H1 (cell line): ENCODE measurements at regions not wholly inside any gene's neighbourhood (a gene's known extent, or its start where the extent isn't known, plus 50 kb on each side); places are given as distances from the start of the nearest gene placed in this dataset.

Experiments
- CTCF ChIA-PET: fragments of 300-600 bp; sonication (Branson Sonifier 250); formaldehyde crosslinking; loops from one replicate; lab custom pipeline; 2021; ENCODE audit not compliant: partially characterized antibody; lab: Charles Lee
- POLR2A ChIA-PET: fragments of 300-600 bp; sonication (Branson Sonifier 250); formaldehyde crosslinking; loops from one replicate; lab custom pipeline; 2021; ENCODE audit warnings: inconsistent platforms; ENCODE audit not compliant: partially characterized antibody; lab: Charles Lee
- DNase-seq, 2 experiments: peaks; one replicate each; pipeline versions ENCODE4 v3.0.0 to v3.0.0-alpha.2; 2010 to 2022; ENCODE audit warnings: low spot score in 2 of 2, low read depth in 1 of 2, mixed read lengths in 1 of 2
- FAIRE-seq: peaks from 2 replicates; lab custom pipeline; 2011; peaks lifted over from hg19 to GRCh38; lab: Jason Lieb, UNC
- H2AFZ ChIP-seq: 2 replicates; pipeline ENCODE4 v1.8.1; 2012; ENCODE audit warnings: low read length, inconsistent platforms
- H2AK5ac ChIP-seq: 2 replicates; pipeline ENCODE4 v1.6.1; 2013; ENCODE audit warnings: low read depth, low read length
- H2BK120ac ChIP-seq: replicated peaks from 2 replicates; pipeline ENCODE3; 2013; ENCODE audit warnings: low read depth, low read length, inconsistent platforms
- H2BK12ac ChIP-seq: 2 replicates; pipeline ENCODE4 v1.6.1; 2013; ENCODE audit warnings: low read depth, low read length
- H2BK15ac ChIP-seq: 2 replicates; pipeline ENCODE4 v1.6.1; 2013; ENCODE audit warnings: low read length
- H2BK20ac ChIP-seq: 2 replicates; pipeline ENCODE4 v1.6.1; 2013; ENCODE audit warnings: low read length
- H2BK5ac ChIP-seq: 2 replicates; pipeline ENCODE4 v1.6.1; 2013; ENCODE audit warnings: low read depth, low read length
- H3K14ac ChIP-seq: 2 replicates; pipeline ENCODE4 v1.6.1; 2013; ENCODE audit warnings: inconsistent platforms; ENCODE audit not compliant: insufficient read length
- H3K18ac ChIP-seq: 2 replicates; pipeline ENCODE4 v1.6.1; 2013; ENCODE audit warnings: low read length; ENCODE audit errors: extremely low read depth
- H3K23ac ChIP-seq: 2 replicates; pipeline ENCODE4 v1.6.1; 2013; ENCODE audit warnings: inconsistent platforms; ENCODE audit not compliant: insufficient read length
- H3K23me2 ChIP-seq: 2 replicates; pipeline ENCODE4 v1.6.1; 2013; ENCODE audit warnings: low read depth, low read length
- H3K27ac ChIP-seq: 2 replicates; pipeline ENCODE4 v1.6.1; 2011; ENCODE audit warnings: low read depth, low read length, inconsistent platforms
- H3K27me3 ChIP-seq, 4 experiments: replicated peaks in 1 of 4; 1 replicate in 1 of 4; 2 replicates in 3 of 4; pipeline versions ENCODE4 v1.6.1 to v1.8.1; 2011 to 2013; ENCODE audit warnings: low read length in 3 of 4, mild to moderate bottlenecking in 3 of 4, inconsistent platforms in 2 of 4, mixed read lengths in 2 of 4, moderate library complexity in 1 of 4; ENCODE audit not compliant: control insufficient read depth in 3 of 4, insufficient read depth in 3 of 4; ENCODE audit errors: extremely low read depth in 1 of 4
- H3K36me3 ChIP-seq, 4 experiments: 2 replicates each; pipeline versions ENCODE4 v1.6.1 to v1.8.1; 2011 to 2013; ENCODE audit warnings: mild to moderate bottlenecking in 4 of 4, low read length in 3 of 4, moderate library complexity in 2 of 4, control low read depth in 1 of 4, inconsistent platforms in 1 of 4; ENCODE audit not compliant: insufficient read depth in 4 of 4, control insufficient read depth in 2 of 4
- H3K4ac ChIP-seq: replicated peaks from 2 replicates; pipeline ENCODE3; 2013; ENCODE audit warnings: low read length, low read depth, mixed read lengths, inconsistent platforms; ENCODE audit not compliant: insufficient read length
- H3K4me1 ChIP-seq, 4 experiments: replicated peaks in 1 of 4; 1 replicate in 1 of 4; 2 replicates in 3 of 4; pipeline versions ENCODE4 v1.6.1 to v1.8.1; 2011 to 2013; ENCODE audit warnings: low read length in 3 of 4, inconsistent platforms in 2 of 4, mixed read lengths in 1 of 4; ENCODE audit not compliant: insufficient read depth in 4 of 4, control insufficient read depth in 3 of 4
- H3K4me2 ChIP-seq, 2 experiments: 2 replicates each; pipeline versions ENCODE4 v1.6.1 to v1.8.1; 2011 to 2013; ENCODE audit warnings: low read depth in 2 of 2, low read length in 2 of 2, control low read depth in 1 of 2, inconsistent platforms in 1 of 2, mild to moderate bottlenecking in 1 of 2; ENCODE audit not compliant: insufficient read depth in 1 of 2
- H3K4me3 ChIP-seq, 4 experiments: fragments of 200-600, 300-600 bp in 1 of 4; sonication (generic), shearing (Covaris generic), sonication (Bioruptor Twin) in 1 of 4; 2 replicates each; pipeline versions ENCODE4 v1.5.1 to v1.8.1; 2011 to 2016; ENCODE audit warnings: low read length in 4 of 4, low read depth in 3 of 4, control low read depth in 2 of 4, inconsistent platforms in 2 of 4, mild to moderate bottlenecking in 2 of 4, mixed read lengths in 1 of 4, moderate library complexity in 1 of 4; ENCODE audit not compliant: insufficient read depth in 2 of 4; ENCODE audit errors: extremely low read depth in 1 of 4
- H3K56ac ChIP-seq: replicated peaks from 2 replicates; pipeline ENCODE3; 2013; ENCODE audit warnings: low read depth, mild to moderate bottlenecking, mixed read lengths, low read length, inconsistent platforms; ENCODE audit not compliant: insufficient read length
- H3K79me1 ChIP-seq: 2 replicates; pipeline ENCODE4 v1.6.1; 2013; ENCODE audit warnings: low read depth, low read length, control low read depth
- H3K79me2 ChIP-seq, 2 experiments: 2 replicates each; pipeline versions ENCODE4 v1.6.1 to v1.8.1; 2012 to 2013; ENCODE audit warnings: low read length in 2 of 2, mild to moderate bottlenecking in 2 of 2, inconsistent platforms in 1 of 2; ENCODE audit not compliant: insufficient read depth in 2 of 2, control insufficient read depth in 1 of 2
- H3K9ac ChIP-seq, 4 experiments: replicated peaks in 1 of 4; 1 replicate in 1 of 4; 2 replicates in 3 of 4; pipeline versions ENCODE4 v1.6.1 to v1.8.1; 2011 to 2013; ENCODE audit warnings: low read depth in 3 of 4, low read length in 3 of 4, control low read depth in 2 of 4, mild to moderate bottlenecking in 2 of 4, moderate library complexity in 2 of 4, inconsistent platforms in 1 of 4; ENCODE audit errors: extremely low read depth in 1 of 4
- H3K9me3 ChIP-seq, 2 experiments: 2 replicates each; pipeline versions ENCODE4 v1.6.1 to v1.8.1; 2012 to 2013; ENCODE audit warnings: mild to moderate bottlenecking in 2 of 2, moderate library complexity in 2 of 2, control low read depth in 1 of 2, inconsistent platforms in 1 of 2, low read depth in 1 of 2, low read length in 1 of 2, mixed read lengths in 1 of 2; ENCODE audit not compliant: insufficient read depth in 2 of 2
- H4K20me1 ChIP-seq, 2 experiments: replicated peaks in 1 of 2; 2 replicates each; pipeline versions ENCODE3 to v1.8.1; 2011 to 2013; ENCODE audit warnings: inconsistent platforms in 2 of 2, low read length in 2 of 2, mild to moderate bottlenecking in 1 of 2; ENCODE audit not compliant: insufficient read depth in 2 of 2, control insufficient read depth in 1 of 2
- H4K5ac ChIP-seq: 2 replicates; pipeline ENCODE4 v1.6.1; 2013; ENCODE audit warnings: low read length, low read depth, mixed read lengths, inconsistent platforms; ENCODE audit not compliant: insufficient read length
- H4K8ac ChIP-seq: 2 replicates; pipeline ENCODE4 v1.8.0; 2013; ENCODE audit warnings: mild to moderate bottlenecking, moderate library complexity, low read length, inconsistent platforms; ENCODE audit not compliant: insufficient read depth; ENCODE audit errors: extremely low read depth
- H4K91ac ChIP-seq: replicated peaks from 2 replicates; pipeline ENCODE3; 2013; ENCODE audit warnings: low read length, mixed read lengths, inconsistent platforms; ENCODE audit not compliant: insufficient read length
- BCL11A ChIP-seq, 2 experiments: IDR thresholded peaks; one replicate each; pipeline ENCODE4 v1.6.1; 2011; ENCODE audit warnings: low read depth in 2 of 2, low read length in 2 of 2, mild to moderate bottlenecking in 2 of 2
- CHD1 ChIP-seq: IDR thresholded peaks from 2 replicates; pipeline ENCODE4 v1.6.1; 2012; ENCODE audit warnings: low read depth, low read length, improper control_type of control experiment
- JUN ChIP-seq: IDR thresholded peaks from 2 replicates; pipeline ENCODE4 v1.6.1; 2011; ENCODE audit warnings: low read depth, mild to moderate bottlenecking, improper control_type of control experiment, low read length
- KDM4A ChIP-seq: IDR thresholded peaks from one replicate; pipeline ENCODE4 v1.7.1; 2012; ENCODE audit warnings: low read depth, mild to moderate bottlenecking, moderate library complexity, low read length, inconsistent platforms; ENCODE audit not compliant: severe bottlenecking
- KDM5A ChIP-seq: fragments of 200-600 bp; IDR thresholded peaks from 2 replicates; pipeline ENCODE4 v1.7.1; 2012; ENCODE audit warnings: mild to moderate bottlenecking, low read length, inconsistent platforms, mixed read lengths
- NANOG ChIP-seq: IDR thresholded peaks from 2 replicates; pipeline ENCODE4 v1.6.1; 2011; ENCODE audit warnings: low read length, low read depth, mild to moderate bottlenecking, inconsistent platforms; ENCODE audit not compliant: insufficient read depth, poor library complexity, severe bottlenecking
- POU5F1 ChIP-seq: IDR thresholded peaks from 2 replicates; pipeline ENCODE4 v1.6.1; 2011; ENCODE audit warnings: low read depth, mild to moderate bottlenecking, low read length, moderate library complexity
- RFX5 ChIP-seq: IDR thresholded peaks from 2 replicates; pipeline ENCODE4 v1.6.1; 2011; ENCODE audit warnings: low read depth, low read length, improper control_type of control experiment, borderline replicate concordance
- RNF2 ChIP-seq: fragments of 200-900, 300-1000 bp; sonication (generic); IDR thresholded peaks from 2 replicates; pipeline ENCODE4 v1.7.1; 2016; ENCODE audit warnings: borderline replicate concordance, low read depth, mild to moderate bottlenecking, antibody characterized with exemption, low read length; ENCODE audit not compliant: poor library complexity, severe bottlenecking; ENCODE audit errors: missing control alignments
- RXRA ChIP-seq: IDR thresholded peaks from 2 replicates; pipeline ENCODE4 v1.6.1; 2011; ENCODE audit warnings: low read depth, mild to moderate bottlenecking, low read length, moderate library complexity; ENCODE audit not compliant: insufficient read depth
- TEAD4 ChIP-seq: IDR thresholded peaks from 2 replicates; pipeline ENCODE4 v1.6.1; 2012; ENCODE audit warnings: low read depth, low read length, inconsistent platforms, mixed read lengths
- ZNF274 ChIP-seq: IDR thresholded peaks from 2 replicates; pipeline ENCODE4 v1.7.0; 2012; ENCODE audit warnings: low read length, borderline replicate concordance; ENCODE audit errors: extremely low read depth
- WGBS, 2 experiments: shearing (Covaris generic) in 1 of 2; methylation state at CpG; one replicate each; pipeline versions ENCODE4 v1.1.6 to v1.1.7; 2013 to 2015; ENCODE audit warnings: low lambda C conversion rate in 2 of 2, mixed read lengths in 2 of 2, inconsistent platforms in 1 of 2, low coverage in 1 of 2, missing lambda C conversion rate in 1 of 2; ENCODE audit not compliant: insufficient replicate concordance in 2 of 2, insufficient coverage in 1 of 2, insufficient read length in 1 of 2; ENCODE audit errors: extremely low coverage in 1 of 2, missing lambda C conversion rate in 1 of 2; 5-methylcytosine and 5-hydroxymethylcytosine counted together
- TF ChIP-seq, protein P1 (sequence below): IDR thresholded peaks from 2 replicates; pipeline ENCODE4 v1.6.1; 2012; ENCODE audit warnings: low read length, inconsistent platforms

- H2AFZ ChIP-seq = no peak overlapping the region
- 80% methylated on average over 2 of the region's 2 CpGs; no CpG with 5 or more reads in 1 of the 2 experiments for WGBS, 2 experiments
- no peak overlapping the region for H3K56ac ChIP-seq
- H4K91ac ChIP-seq = no peak overlapping the region
- no peaks in the 10 kb centered on the region for H3K36me3 ChIP-seq
- no peak overlapping the region for H4K8ac ChIP-seq
- H2BK20ac ChIP-seq = no peak overlapping the region
- H3K18ac ChIP-seq = no peak overlapping the region
- no peak for DNase-seq
- POLR2A ChIA-PET = no interaction called here
- no peak overlapping the region for H4K5ac ChIP-seq
- H2BK120ac ChIP-seq = no peak overlapping the region
- no peak overlapping the region for H3K23ac ChIP-seq
- no peaks in the 10 kb centered on the region for H3K79me2 ChIP-seq
- H4K20me1 ChIP-seq = no peaks in the 10 kb centered on the region
- peaks cover 0 to 5% (median 4%) of the 10 kb centered on the region in 4 experiments; a peak in 4 of 7 replicates for H3K4me1 ChIP-seq
- no peak for FAIRE-seq
- H3K27me3 ChIP-seq = no peaks in the 10 kb centered on the region
- H2BK15ac ChIP-seq = no peak overlapping the region
- CTCF ChIA-PET = interaction anchor here (0.6 kb wide), 1 partner anchor 190 kb away, joined by 3 read pairs; no protein-coding TSS in a partner anchor
- H2BK5ac ChIP-seq = no peak overlapping the region
- no peak overlapping the region for H3K4ac ChIP-seq
- no peak overlapping the region for H3K14ac ChIP-seq
- H2BK12ac ChIP-seq = no peak overlapping the region
- H3K27ac ChIP-seq = no peak overlapping the region
- H3K4me2 ChIP-seq = no peak overlapping the region
- H3K9me3 ChIP-seq = no peaks in the 10 kb centered on the region
- H3K9ac ChIP-seq = no peak overlapping the region
- H3K4me3 ChIP-seq = no peak overlapping the region
- no peak overlapping the region for H2AK5ac ChIP-seq
- no peaks in the 10 kb centered on the region for H3K23me2 ChIP-seq
- H3K79me1 ChIP-seq = no peaks in the 10 kb centered on the region
- TF ChIP-seq CHD1 = no peak
- TF ChIP-seq JUN = no peak
- no peak for TF ChIP-seq BCL11A (IDR thresholded peaks at IDR 0.05; ENCODE audit: low read depth in 2 of 2, low read length in 2 of 2)
- TF ChIP-seq NANOG = no peak
- TF ChIP-seq POU5F1 = no peak
- TF ChIP-seq RNF2 = no peak
- no peak for TF ChIP-seq RXRA
- no peak for TF ChIP-seq KDM5A
- TF ChIP-seq KDM4A = no peak
- TF ChIP-seq RFX5 = no peak
- TF ChIP-seq TEAD4 = no peak
- TF ChIP-seq, protein P1, sequence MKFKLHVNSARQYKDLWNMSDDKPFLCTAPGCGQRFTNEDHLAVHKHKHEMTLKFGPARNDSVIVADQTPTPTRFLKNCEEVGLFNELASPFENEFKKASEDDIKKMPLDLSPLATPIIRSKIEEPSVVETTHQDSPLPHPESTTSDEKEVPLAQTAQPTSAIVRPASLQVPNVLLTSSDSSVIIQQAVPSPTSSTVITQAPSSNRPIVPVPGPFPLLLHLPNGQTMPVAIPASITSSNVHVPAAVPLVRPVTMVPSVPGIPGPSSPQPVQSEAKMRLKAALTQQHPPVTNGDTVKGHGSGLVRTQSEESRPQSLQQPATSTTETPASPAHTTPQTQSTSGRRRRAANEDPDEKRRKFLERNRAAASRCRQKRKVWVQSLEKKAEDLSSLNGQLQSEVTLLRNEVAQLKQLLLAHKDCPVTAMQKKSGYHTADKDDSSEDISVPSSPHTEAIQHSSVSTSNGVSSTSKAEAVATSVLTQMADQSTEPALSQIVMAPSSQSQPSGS = no peak
- no peak for TF ChIP-seq ZNF274
Measured at GRCh38 chr1:89459081-89459480, 65.5 kb upstream of the LRRC8B start.
